GM19397 (cell line): ENCODE measurements at regions not wholly inside any gene's neighbourhood (a gene's known extent, or its start where the extent isn't known, plus 50 kb on each side); places are given as distances from the start of the nearest gene placed in this dataset.

Source experiments
- ATAC-seq: cut with Tn5 transposase; IDR thresholded peaks from one replicate; pipeline ENCODE4 v1.9.1; 2021; ENCODE audit warnings: mild to moderate bottlenecking, moderate library complexity; ENCODE audit not compliant: unreplicated experiment

DNA sequence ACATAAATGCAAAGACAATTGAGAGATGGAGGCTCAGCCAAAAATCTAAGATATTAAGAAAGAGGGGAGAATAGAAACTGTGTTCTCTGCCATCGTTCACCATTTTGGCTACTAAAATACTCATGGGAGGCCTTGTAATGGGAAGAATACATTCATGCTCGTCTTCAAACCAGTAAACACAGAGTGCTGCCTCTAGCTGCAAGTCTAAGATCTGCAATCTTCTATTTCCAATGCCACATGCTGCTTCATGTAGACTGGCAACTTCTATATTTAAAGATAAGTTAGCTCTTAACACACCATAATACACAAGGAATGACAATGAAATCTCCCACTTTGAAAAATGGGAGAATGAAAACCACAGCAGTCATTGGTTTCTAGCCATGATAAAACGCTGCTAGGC lies 387.3 kb downstream of the HS3ST3B1 start:
- ATAC-seq, result no peak

GRCh38 chr17:14672830-14673229 lies 371.9 kb downstream of the HS3ST3B1 start:
- no peak for ATAC-seq

- no peak for ATAC-seq
Observed at GRCh38 chr17:14670861-14671260, 370.0 kb downstream of the HS3ST3B1 start.

DNA sequence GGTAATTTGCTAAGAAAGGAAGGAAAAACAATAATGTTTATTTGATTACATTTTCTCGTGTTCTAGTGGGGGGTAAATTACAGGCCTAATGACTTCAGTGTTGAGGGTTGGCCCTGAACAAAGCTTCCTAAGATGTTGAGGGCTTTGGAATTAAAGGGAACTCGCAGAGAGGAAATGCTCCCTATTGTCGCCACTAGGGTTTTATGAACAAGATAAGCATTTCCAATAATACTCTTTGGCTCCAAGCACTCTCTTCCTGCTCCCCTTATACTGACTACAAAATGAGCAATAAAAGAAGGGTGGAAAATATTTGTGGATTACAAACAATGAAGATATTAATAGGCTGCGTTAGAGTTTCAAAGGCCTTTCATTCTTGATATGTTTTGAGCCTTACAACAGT lies 363.6 kb downstream of the HS3ST3B1 start:
- no peak for ATAC-seq

- ATAC-seq, result no peak
Observed at GRCh38 chr17:14641117-14641516, 340.2 kb downstream of the HS3ST3B1 start.

DNA sequence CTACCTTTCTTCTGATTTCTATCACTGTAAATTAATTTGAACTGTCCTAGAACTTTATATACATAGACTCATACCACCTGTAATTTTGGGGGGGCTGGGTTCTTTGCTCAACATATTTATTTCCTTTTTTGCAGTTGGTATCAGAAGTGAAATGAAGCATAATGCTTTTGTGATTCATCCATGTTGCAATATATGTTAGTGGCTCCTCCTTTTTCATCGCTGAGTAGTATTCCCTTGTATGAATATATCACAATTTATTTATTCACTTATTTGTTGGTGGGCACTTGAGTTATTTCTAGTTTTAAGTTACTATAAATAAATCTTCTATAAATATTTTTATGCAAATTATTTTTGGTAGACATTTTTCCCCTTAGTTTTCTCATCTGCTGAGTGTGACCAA lies 336.4 kb downstream of the HS3ST3B1 start:
- ATAC-seq, result no peak

- no peak for ATAC-seq
Observed at GRCh38 chr17:14630621-14631020, 329.7 kb downstream of the HS3ST3B1 start.

DNA sequence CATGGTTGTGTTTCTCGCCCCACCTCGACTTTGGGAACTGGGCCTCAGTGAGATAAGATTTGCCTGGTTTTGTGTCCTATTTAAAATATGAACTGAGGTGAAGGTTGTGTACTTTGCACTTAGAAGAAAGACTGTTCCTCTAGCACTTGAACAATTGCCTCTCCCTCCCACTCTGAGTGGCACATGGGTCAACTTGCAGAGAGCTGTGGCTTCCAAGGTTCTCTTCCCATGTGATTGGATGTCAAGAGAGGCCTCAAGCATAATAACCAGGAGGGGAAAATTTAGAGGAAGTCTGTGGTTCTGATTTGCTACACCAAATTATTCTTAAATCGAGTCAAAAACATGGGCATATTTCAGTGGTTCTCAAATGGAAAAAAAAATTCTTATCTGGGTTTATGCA lies 329.2 kb downstream of the HS3ST3B1 start:
- ATAC-seq, result no peak

DNA sequence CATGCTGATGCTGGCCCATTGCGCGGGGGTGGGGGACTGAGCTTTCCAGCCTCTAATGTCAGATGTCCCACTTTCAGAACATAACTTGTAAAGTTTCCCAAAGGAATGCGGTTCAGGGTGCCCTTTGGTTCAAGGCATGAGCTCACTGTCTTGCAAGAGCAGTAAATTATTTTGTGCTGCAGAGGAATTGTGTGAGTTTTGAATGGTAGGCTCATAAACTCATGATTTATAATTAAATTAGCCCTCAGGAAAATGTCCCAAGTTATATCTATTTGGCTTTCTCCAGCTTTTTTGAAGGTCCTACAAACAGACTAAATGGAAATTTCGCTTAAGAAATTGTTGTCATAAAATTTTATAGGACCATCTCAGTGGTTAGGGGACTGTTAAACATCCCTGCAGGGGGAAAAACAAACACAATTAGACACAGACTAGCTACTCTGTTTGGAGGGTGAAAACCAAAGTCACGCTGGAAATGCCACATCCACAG lies 321.8 kb downstream of the HS3ST3B1 start:
- no peak for ATAC-seq

GRCh38 chr17:14621826-14622614 lies 321.1 kb downstream of the HS3ST3B1 start:
- ATAC-seq, result no peak

- no peak for ATAC-seq
Observed at GRCh38 chr17:14619821-14620220, 318.9 kb downstream of the HS3ST3B1 start.

- no peak for ATAC-seq
Observed at GRCh38 chr17:14616528-14616927, 315.6 kb downstream of the HS3ST3B1 start.

DNA sequence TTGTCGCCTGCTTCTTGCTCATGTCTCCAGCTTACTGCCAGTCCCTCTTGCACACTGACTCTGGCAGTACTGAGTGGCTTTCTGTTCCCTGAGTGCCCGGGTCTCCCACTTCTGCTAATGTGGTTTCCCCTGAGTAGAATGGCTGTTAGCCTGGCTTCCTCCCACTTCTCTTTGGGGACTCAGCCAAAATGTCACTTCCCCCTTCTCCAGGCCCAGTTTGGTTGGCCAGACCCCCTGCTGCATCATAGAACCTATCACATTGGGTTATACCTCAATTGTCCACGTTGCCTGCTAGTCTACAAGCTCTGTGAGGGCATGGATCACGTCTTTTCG lies 304.4 kb downstream of the HS3ST3B1 start:
- ATAC-seq, result no peak

DNA sequence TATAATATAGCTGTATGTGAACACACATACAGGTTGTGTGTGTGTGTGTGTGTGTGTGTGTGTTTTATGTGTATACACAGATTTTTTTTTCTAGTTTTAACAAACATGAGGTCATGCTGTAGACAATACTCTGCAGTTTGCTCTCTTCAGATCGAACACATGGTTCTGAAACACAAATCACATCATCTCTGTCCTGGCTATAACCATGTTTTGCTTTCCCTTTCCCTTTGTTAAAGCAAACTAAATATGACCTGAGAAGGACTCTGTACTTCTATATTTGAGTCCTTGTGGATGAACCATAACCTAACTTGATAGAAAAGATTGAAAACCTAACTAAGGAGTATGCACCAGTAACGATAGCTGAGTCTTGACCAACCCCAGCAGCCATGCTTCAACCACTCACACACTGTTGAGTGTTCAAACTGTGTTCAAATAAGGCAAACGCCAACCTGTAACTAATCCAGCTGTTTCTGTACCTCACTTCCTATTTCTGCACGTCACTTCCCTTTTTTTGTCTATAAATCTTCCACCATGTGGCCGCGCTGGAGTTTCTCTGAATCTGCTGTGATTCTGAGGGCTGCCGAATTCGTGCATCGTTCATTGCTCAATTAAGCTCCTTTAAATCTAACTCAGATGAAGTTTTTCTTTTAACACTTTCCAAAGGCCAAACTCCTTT lies 303.8 kb downstream of the HS3ST3B1 start:
- ATAC-seq, result no peak

DNA sequence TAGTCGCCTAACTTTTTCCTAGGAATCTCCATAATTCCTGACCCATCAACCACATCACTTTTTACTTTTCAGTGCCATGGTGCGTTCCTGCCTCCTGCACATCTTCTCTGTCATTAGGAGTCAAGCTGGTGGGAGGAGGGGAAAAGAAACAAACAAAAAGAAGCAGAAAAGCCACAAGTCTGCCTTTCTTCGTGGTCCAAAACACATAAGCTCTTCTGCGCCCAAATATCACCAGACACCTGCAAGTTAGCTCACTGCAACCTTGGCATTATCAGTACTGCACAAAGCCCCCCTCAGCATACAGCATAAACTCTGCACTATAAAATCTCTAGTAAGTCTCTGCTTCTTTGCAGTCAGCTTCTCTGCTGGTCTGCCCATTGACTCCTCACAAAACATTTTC lies 295.3 kb downstream of the HS3ST3B1 start:
- no peak for ATAC-seq

GRCh38 chr17:14595656-14596055 lies 294.8 kb downstream of the HS3ST3B1 start:
- no peak for ATAC-seq

DNA sequence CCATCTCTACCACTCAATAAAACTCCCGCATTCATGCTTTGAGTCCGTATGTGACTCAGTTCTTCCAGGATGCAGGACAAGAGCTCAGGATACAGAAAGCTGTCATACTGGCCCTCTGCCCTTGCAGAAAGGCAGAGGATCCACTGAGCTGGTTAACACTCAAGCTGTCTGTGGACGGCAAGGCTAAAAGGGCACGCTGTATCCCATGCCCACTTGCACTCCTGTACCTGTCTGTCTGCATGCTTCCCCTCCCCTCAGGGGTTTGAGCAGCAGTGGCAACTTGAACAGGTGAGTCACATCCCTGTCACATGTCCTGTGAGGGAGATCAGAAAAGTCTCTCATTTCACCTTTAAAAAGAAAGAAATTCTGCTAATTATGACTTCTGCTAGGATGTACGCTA lies 293.8 kb downstream of the HS3ST3B1 start:
- no peak for ATAC-seq

DNA sequence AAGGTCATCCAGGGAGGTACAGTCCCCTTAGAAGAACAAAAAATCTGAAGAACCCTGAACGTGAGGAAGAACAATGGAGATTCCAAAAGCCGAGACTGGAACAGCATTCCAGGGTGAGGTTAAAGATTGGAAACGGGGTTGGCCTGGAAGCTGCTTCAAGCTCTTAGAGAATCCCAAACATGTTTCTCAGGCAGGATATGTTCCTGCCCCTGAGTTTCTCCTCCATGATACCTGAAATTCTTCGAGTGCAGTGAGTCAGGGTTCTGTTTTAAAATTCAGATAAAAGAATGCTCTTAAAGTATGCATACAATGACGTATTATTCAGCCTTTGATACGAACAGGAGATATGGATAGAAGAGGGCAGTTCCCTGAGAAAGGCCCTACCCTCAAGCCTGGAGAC lies 293.1 kb downstream of the HS3ST3B1 start:
- no peak for ATAC-seq

DNA sequence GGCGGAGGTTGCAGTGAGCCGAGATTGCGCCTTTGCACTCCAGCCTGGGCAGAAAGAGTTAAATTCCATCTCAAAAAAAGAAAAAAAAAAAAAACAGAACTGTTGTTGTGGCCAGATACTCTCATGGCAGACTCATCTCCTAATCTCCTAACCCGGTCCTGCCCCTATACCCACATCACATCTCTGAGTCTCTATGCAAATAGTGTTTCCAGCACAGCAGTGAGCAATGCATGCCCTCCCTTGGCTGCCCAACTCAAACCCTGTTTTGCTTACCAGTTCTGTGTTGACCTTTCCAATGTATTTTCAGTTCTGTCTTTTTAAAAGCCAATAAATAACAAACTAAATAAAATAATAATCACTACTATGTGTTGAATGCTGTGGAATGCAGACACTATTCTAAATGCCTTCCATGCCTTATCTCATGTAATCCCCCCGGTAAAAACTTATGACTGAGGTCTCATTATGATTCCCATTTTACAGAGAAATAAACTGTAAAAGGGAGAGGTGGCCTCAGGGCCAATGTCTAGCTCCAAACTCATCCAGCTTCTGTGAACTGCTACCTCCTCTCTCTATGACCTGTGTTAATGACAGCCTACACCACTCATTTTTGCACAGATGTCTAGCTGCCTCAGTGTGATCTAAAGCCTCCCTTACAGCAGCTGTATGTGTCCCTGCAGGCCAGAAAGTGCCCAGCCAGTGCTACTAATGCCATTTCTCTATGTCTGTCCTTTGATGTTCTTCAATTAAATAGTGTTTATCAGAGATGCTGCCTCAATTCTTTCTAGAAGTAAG lies 289.8 kb downstream of the HS3ST3B1 start:
- ATAC-seq, result no peak

DNA sequence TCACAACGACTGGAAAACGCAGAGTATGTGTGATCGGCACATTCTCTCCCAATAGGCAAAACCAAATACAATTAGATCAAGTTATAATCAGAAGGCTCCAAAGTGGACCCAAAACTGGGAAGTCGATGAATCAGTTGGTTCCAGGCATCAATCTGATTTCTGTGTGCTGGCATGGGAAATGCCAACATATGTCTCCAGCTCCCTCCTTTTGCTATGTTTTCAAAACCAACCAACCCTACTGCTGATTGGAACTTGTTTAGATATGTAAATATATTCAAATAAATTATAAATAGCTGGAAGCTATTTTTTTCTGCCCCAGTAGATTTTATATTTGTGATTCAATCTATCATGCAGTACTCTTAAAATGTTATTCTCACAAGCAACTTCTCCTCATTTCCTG lies 284.2 kb downstream of the HS3ST3B1 start:
- no peak for ATAC-seq

DNA sequence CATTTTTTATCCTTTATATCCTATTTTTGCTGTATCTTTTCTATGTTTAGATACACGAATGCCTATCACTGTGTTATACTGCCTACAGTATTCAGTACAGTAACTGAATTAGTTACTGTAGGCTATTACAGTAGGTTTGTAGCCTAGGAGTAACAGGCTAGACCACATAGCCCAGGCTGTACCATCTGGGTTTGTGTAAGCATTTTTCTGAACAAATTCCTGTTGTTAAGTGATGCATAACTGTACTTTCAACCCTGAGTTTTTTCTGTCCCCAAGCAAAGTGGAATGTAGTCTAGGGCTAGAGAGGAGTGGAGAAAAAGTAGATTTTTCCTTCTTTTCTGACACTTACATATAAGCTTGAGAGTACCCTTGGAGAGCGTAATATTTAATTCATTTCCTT lies 282.1 kb downstream of the HS3ST3B1 start:
- ATAC-seq, result no peak
